Testis (tissue), 2 donors: ENCODE measurements at regions not wholly inside any gene's neighbourhood (a gene's known extent, or its start where the extent isn't known, plus 50 kb on each side); places are given as distances from the start of the nearest gene placed in this dataset.

Experiments
- POLR2A ChIP-seq: fragments of 450-650 bp; IDR thresholded peaks from one replicate; pipeline ENCODE4 v1.6.1; 2017; ENCODE audit warnings: antibody characterized with exemption, mild to moderate bottlenecking, moderate library complexity
- TF ChIP-seq, protein P1 (sequence below), 3 experiments: fragments of 450-650 bp in 2 of 3; fragments of 200-600 bp in 1 of 3; sonication (generic) in 1 of 3; IDR thresholded peaks; one replicate each; pipeline ENCODE4 v1.5.1; 2016 to 2019; ENCODE audit warnings: antibody characterized with exemption in 3 of 3, mild to moderate bottlenecking in 2 of 3, moderate library complexity in 1 of 3

- TF ChIP-seq, protein P1, sequence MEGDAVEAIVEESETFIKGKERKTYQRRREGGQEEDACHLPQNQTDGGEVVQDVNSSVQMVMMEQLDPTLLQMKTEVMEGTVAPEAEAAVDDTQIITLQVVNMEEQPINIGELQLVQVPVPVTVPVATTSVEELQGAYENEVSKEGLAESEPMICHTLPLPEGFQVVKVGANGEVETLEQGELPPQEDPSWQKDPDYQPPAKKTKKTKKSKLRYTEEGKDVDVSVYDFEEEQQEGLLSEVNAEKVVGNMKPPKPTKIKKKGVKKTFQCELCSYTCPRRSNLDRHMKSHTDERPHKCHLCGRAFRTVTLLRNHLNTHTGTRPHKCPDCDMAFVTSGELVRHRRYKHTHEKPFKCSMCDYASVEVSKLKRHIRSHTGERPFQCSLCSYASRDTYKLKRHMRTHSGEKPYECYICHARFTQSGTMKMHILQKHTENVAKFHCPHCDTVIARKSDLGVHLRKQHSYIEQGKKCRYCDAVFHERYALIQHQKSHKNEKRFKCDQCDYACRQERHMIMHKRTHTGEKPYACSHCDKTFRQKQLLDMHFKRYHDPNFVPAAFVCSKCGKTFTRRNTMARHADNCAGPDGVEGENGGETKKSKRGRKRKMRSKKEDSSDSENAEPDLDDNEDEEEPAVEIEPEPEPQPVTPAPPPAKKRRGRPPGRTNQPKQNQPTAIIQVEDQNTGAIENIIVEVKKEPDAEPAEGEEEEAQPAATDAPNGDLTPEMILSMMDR (IDR thresholded peaks at IDR 0.05): no peak
- no peak for TF ChIP-seq POLR2A
These were observed 235.3 kb downstream of the PRDM2 start for GRCh38 chr1:13935336-13935735.
